22Rv1 (cell line): ENCODE measurements at regions not wholly inside any gene's neighbourhood (a gene's known extent, or its start where the extent isn't known, plus 50 kb on each side); places are given as distances from the start of the nearest gene placed in this dataset.

Experiments used
- H3K27ac ChIP-seq: fragments of 450-650 bp; 2 replicates; pipeline ENCODE4 v1.5.1; 2017
- ZFX ChIP-seq: fragments of 450-650 bp; IDR thresholded peaks from 2 replicates; pipeline ENCODE4 v1.6.1; 2017; ENCODE audit warnings: antibody characterized with exemption, borderline replicate concordance
- TF ChIP-seq, protein P1 (sequence below): fragments of 450-650 bp; IDR thresholded peaks from 2 replicates; pipeline ENCODE4 v1.5.1; 2017; ENCODE audit warnings: mild to moderate bottlenecking

DNA sequence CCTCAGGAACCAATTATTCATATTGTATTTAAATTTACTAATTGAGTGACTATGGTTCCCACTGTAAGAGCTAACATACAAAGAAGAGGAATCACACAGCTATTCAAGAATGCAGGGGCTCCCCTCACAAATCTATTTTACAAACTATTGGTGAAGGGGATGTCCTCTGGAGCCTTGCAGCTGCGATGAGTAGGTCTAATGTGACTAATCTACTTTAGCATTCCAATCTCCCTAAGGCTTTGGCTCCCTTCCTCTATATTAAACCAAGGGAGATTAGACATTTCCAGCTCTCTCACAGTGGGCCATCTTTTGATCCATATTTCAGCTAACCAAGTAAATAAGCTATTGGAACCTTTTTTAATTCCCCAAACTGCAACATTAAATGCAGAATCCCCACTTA lies 514.2 kb upstream of the BCHE start:
- no peak for TF ChIP-seq ZFX
- TF ChIP-seq, protein P1, sequence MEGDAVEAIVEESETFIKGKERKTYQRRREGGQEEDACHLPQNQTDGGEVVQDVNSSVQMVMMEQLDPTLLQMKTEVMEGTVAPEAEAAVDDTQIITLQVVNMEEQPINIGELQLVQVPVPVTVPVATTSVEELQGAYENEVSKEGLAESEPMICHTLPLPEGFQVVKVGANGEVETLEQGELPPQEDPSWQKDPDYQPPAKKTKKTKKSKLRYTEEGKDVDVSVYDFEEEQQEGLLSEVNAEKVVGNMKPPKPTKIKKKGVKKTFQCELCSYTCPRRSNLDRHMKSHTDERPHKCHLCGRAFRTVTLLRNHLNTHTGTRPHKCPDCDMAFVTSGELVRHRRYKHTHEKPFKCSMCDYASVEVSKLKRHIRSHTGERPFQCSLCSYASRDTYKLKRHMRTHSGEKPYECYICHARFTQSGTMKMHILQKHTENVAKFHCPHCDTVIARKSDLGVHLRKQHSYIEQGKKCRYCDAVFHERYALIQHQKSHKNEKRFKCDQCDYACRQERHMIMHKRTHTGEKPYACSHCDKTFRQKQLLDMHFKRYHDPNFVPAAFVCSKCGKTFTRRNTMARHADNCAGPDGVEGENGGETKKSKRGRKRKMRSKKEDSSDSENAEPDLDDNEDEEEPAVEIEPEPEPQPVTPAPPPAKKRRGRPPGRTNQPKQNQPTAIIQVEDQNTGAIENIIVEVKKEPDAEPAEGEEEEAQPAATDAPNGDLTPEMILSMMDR = no peak
- no peak overlapping the region for H3K27ac ChIP-seq

DNA sequence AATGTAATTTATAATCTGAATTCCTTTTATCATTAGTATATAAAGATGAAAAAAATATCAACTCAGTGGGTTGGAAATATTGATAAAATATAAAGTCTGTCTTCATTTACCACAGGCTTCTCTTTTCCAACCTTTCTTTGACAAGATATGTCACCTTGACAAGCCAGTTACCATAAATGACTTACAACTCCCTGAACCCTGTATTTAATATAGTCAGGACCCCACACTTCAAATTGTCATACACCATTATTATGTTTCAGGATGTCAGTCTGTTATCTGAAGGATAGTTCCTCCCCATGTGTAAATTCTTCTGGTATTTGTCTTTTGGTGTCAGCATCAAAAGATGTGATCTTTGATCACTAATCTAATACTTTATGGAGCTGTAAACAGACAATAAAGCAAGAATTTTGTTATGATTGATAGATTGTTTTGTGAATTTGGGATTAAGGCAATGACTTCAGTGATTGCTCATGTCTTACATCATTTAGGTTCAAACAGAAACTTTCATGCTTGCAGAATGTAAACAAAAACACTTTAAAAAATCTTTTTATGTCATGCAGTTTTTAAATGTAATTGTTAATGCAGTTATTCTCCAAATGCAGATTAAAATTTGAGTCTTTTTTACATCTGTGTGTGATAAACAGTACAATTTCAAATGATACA lies 503.5 kb upstream of the BCHE start:
- TF ChIP-seq ZFX = no peak
- TF ChIP-seq, protein P1 = no peak
- no peak overlapping the region for H3K27ac ChIP-seq

DNA sequence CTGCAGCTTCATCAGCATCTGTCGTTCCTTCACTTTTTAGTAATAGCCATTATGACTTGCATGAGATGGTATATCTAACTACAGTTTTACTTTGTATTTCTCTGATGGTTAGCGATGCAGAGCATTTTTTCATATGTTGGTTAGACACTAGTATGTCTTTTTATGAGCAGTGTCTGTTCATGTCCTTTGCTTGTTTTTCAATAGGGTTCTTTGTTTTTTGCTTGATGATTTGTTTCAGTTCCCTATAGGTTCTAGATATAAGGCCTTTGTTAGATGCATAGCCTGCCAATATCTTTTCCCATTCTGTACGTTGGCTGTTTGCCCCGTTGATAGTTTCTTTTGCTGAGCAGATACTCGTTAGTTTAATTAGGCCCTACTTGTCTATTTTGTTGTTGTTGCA lies 487.2 kb upstream of the BCHE start:
- no peak overlapping the region for H3K27ac ChIP-seq
- TF ChIP-seq ZFX = no peak

DNA sequence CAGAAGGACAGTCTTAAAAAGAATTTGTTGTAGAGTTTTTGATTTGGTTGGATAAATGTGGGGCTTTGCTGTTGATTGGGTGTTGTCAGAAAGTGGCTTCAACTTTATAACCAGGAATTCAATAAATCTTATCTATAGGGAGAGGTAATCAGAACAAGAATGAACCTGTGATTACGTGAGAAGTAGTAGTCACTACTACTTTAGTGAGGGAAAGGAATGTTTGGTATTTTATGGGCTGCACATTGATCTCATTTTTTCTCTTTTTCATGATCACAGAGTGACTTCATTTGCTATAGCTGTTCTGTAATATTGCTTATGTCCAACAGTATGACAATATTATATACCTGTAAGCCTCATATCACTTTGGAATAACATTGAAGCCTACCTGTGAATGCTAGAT lies 485.2 kb upstream of the BCHE start:
- TF ChIP-seq, protein P1 = no peak
- TF ChIP-seq ZFX = no peak
- H3K27ac ChIP-seq = no peak overlapping the region

DNA sequence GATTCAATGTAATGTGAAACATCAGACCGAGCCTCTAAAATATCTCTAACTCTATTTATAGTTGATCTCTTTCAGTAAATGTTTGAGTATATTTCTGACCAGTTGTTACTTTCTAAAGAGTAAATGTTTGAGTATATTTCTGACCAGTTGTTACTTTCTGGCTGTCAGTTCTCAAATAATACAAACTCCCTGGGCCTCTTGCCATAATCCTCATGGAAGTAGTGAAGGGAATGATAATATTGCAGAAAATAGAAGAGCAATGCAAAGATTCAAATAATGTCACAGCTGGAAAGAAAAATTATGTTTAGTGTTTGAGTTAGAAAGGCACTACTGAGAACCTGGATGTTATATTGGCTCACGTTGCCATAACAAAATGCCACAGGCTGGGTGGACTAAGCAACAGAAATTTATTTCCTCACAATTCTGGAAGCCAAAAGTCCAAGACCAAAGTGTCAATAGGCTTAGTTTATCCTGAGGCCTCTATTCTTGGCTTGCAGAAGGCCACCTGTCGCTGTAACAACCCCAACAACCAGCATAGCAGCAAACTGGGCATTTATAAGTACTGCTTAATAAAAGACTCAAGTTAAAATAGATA lies 470.6 kb upstream of the BCHE start:
- TF ChIP-seq, protein P1 = no peak
- TF ChIP-seq ZFX = no peak

DNA sequence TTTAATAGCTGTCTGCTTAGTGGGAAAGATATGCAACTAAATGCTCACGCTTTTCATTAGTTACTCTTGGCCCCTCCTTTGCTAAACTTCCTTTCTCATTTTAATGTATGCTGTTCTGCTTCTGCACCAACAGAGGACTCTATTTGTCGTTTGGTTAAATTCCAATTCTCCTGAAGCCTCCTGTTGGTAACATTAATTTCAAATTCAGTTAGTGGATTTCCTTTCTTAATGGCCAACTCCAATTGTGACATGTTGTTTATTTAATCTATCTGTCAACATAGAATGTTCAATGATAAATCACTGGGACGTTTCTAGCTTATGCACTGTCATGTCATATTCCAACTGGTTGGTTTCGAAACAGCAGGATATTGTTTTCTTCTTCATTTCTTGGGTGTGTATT lies 467.4 kb upstream of the BCHE start:
- TF ChIP-seq, protein P1 = no peak
- no peak for TF ChIP-seq ZFX
- H3K27ac ChIP-seq = no peak overlapping the region

More for the DNA sequence above, 470.6 kb upstream of the BCHE start:
- H3K27ac ChIP-seq = peak overlapping the region; percentile 50

DNA sequence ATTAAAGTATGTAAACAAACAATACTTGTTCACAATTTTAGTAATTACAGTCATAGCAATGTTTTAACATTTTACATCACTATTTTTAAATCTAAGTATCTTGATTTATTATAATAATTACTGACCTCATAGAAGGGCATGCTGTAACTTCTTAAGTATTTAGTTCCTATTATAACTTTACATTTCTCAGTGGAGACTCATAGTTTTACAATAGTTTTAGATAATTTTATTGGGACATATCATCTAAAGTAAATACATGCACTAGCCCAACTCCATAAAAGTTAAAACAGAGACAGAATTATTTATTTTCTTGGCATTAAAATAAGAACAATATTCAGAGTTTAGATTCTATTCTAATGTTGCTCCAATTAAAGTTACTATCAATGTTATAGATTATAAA lies 466.5 kb upstream of the BCHE start:
- H3K27ac ChIP-seq = no peak overlapping the region
- TF ChIP-seq, protein P1 = no peak
- TF ChIP-seq ZFX = no peak
